Neural cell (in vitro differentiated cells): ENCODE measurements at regions not wholly inside any gene's neighbourhood (a gene's known extent, or its start where the extent isn't known, plus 50 kb on each side); places are given as distances from the start of the nearest gene placed in this dataset.

Experiments
- H2AFZ ChIP-seq: fragments of 200-600, 300-800 bp; sonication (generic), shearing (Covaris generic); 2 replicates; pipeline ENCODE4 v1.6.0; 2014; ENCODE audit warnings: low read depth, mild to moderate bottlenecking, antibody characterized with exemption, low read length, moderate library complexity
- H3F3A ChIP-seq: fragments of 200-600 bp; shearing (Covaris generic); 2 replicates; pipeline ENCODE4 v1.6.1; 2016; ENCODE audit warnings: mild to moderate bottlenecking, moderate library complexity, mixed read lengths, antibody characterized with exemption, low read length; ENCODE audit not compliant: insufficient read depth, poor library complexity, severe bottlenecking
- H3K27ac ChIP-seq: fragments of 200-600, 300-800 bp; sonication (generic), shearing (Covaris generic); 2 replicates; pipeline ENCODE4 v1.5.1; 2014; ENCODE audit warnings: mild to moderate bottlenecking, low read length, moderate library complexity
- H3K27me3 ChIP-seq: fragments of 300-800, 200-600 bp; sonication (generic), shearing (Covaris generic); 2 replicates; pipeline ENCODE4 v1.6.0; 2014; ENCODE audit warnings: mild to moderate bottlenecking, low read depth, low read length, moderate library complexity; ENCODE audit not compliant: insufficient read depth
- H3K36me3 ChIP-seq: fragments of 300-800, 200-600 bp; sonication (generic), shearing (Covaris generic); 2 replicates; pipeline ENCODE4 v1.5.1; 2014; ENCODE audit warnings: mild to moderate bottlenecking, antibody characterized with exemption, low read length, moderate library complexity; ENCODE audit not compliant: insufficient read depth
- H3K4me2 ChIP-seq: fragments of 300-800, 200-600 bp; sonication (generic), shearing (Covaris generic); 2 replicates; pipeline ENCODE4 v1.6.0; 2014; ENCODE audit warnings: mild to moderate bottlenecking, low read length
- H3K4me3 ChIP-seq: fragments of 300-800, 200-600 bp; sonication (generic), shearing (Covaris generic); 2 replicates; pipeline ENCODE4 v1.5.1; 2014; ENCODE audit warnings: mild to moderate bottlenecking, low read length, moderate library complexity
- H3K79me2 ChIP-seq: fragments of 200-600 bp; shearing (Covaris generic); replicated peaks from 2 replicates; pipeline ENCODE4 v1.6.0; 2014; ENCODE audit warnings: mild to moderate bottlenecking, low read length, moderate library complexity; ENCODE audit not compliant: insufficient read depth
- H3K9ac ChIP-seq: fragments of 300-800, 200-600 bp; sonication (generic), shearing (Covaris generic); 2 replicates; pipeline ENCODE4 v1.6.1; 2016; ENCODE audit warnings: mild to moderate bottlenecking, low read length, mixed read lengths
- H3K9me2 ChIP-seq: fragments of 200-600 bp; shearing (Covaris generic); 2 replicates; pipeline ENCODE4 v1.6.1; 2016; ENCODE audit warnings: mild to moderate bottlenecking, low read length, mixed read lengths; ENCODE audit not compliant: insufficient read depth
- H3K9me3 ChIP-seq: fragments of 200-600, 300-800 bp; sonication (generic), shearing (Covaris generic); 2 replicates; pipeline ENCODE4 v1.6.1; 2016; ENCODE audit warnings: mild to moderate bottlenecking, mixed run types, low read length, moderate library complexity, mixed read lengths
- H4K20me1 ChIP-seq: fragments of 200-600 bp; shearing (Covaris generic); 2 replicates; pipeline ENCODE4 v1.6.1; 2016; ENCODE audit warnings: mild to moderate bottlenecking, mixed run types; ENCODE audit not compliant: insufficient read depth
- EP300 ChIP-seq: fragments of 450-650 bp; conservative IDR thresholded peaks from 2 replicates; pipeline ENCODE4 v1.6.1; 2014; ENCODE audit warnings: antibody characterized with exemption, mild to moderate bottlenecking, moderate library complexity; ENCODE audit not compliant: poor library complexity, severe bottlenecking
- EZH2 ChIP-seq: fragments of 200-600, 300-800 bp; shearing (Covaris generic), sonication (generic); IDR thresholded peaks from 2 replicates; pipeline ENCODE4 v1.6.1; 2014; ENCODE audit warnings: antibody characterized with exemption, low read length, borderline replicate concordance, mild to moderate bottlenecking; ENCODE audit not compliant: insufficient read depth, poor library complexity, severe bottlenecking
- MXI1 ChIP-seq: fragments of 450-650 bp; conservative IDR thresholded peaks from 2 replicates; pipeline ENCODE4 v1.6.1; 2014; ENCODE audit warnings: antibody characterized with exemption, mild to moderate bottlenecking; ENCODE audit not compliant: poor library complexity, severe bottlenecking
- POLR2AphosphoS5 ChIP-seq: IDR thresholded peaks from 2 replicates; pipeline ENCODE4 v1.6.1; 2012
- RAD21 ChIP-seq: fragments of 450-650 bp; conservative IDR thresholded peaks from 2 replicates; pipeline ENCODE4 v1.6.1; 2014; ENCODE audit warnings: antibody characterized with exemption, mild to moderate bottlenecking, moderate library complexity
- SMC3 ChIP-seq: fragments of 450-650 bp; conservative IDR thresholded peaks from 2 replicates; pipeline ENCODE4 v1.6.1; 2014; ENCODE audit warnings: antibody characterized with exemption, mild to moderate bottlenecking, moderate library complexity; ENCODE audit not compliant: poor library complexity
- TAF1 ChIP-seq: IDR thresholded peaks from 2 replicates; pipeline ENCODE4 v1.6.1; 2012; ENCODE audit warnings: low read depth
- TF ChIP-seq, protein P1 (sequence below): fragments of 450-650 bp; IDR thresholded peaks from 2 replicates; pipeline ENCODE4 v1.5.1; 2014; ENCODE audit warnings: antibody characterized with exemption, mild to moderate bottlenecking, moderate library complexity; ENCODE audit not compliant: poor library complexity, severe bottlenecking
- TF ChIP-seq, protein P2 (sequence below): IDR thresholded peaks from 2 replicates; pipeline ENCODE4 v1.6.1; 2012; ENCODE audit warnings: borderline replicate concordance

DNA sequence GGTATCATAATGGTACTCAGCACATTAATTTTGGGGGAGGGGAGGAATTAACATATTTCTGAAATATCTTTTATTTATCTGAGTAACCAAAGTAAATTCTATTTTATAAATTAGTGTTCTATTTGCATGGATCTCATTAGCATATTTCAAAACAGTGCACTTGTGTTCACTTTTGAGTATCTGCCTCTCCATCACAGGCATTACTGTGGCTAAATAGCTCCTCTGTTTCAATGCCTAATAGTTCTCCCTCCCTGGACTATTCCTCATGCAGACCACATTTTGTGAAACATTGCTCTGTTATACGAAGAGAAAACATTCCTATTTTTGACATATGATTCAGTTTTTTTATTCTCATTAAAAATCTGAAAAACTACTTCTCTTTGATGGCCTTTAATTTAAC lies 1127.8 kb downstream of the TUSC7 start:
- Histone ChIP-seq H3K9ac (no peak overlapping the region), H3K27me3 (no peaks in the 10 kb centered on the region), H3F3A (no peaks in the 10 kb centered on the region), H2AFZ (no peak overlapping the region), H3K9me3 (no peaks in the 10 kb centered on the region), H3K4me2 (no peak overlapping the region), H3K4me3 (no peak overlapping the region), H3K9me2 (no peaks in the 10 kb centered on the region), H3K27ac (peak overlapping the region; percentile 53), H4K20me1 (no peaks in the 10 kb centered on the region), H3K36me3 (no peaks in the 10 kb centered on the region), H3K79me2 (no peaks in the 10 kb centered on the region)
- TF ChIP-seq EP300 (no peak), RAD21 (no peak), EZH2 (no peak)

DNA sequence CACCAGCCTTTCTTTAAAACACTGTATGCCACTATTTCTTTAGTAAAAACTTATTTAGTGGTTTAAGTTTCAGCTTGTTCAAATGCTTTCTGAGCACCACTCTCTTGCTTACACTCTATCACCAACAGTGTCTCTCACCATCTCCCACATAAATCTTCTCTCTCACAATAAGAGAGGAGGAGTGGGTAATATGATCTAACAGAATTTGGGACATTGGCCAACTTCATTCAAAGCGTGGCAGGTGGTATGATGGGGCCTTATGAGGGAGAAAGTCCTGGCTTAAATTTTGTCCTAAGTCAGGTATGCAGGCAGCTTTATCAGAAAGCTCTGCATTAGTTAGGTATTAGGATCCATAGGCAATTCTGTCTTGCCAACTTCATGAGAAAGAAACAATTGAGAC lies 1132.5 kb downstream of the TUSC7 start:
- Histone ChIP-seq H2AFZ (no peak overlapping the region), H3K27ac (no peak overlapping the region), H3K36me3 (no peaks in the 10 kb centered on the region), H3K9me3 (no peaks in the 10 kb centered on the region), H3K27me3 (no peaks in the 10 kb centered on the region), H4K20me1 (no peaks in the 10 kb centered on the region), H3K79me2 (no peaks in the 10 kb centered on the region), H3K9ac (no peak overlapping the region), H3K4me2 (no peak overlapping the region), H3K9me2 (no peaks in the 10 kb centered on the region), H3K4me3 (no peak overlapping the region), H3F3A (no peaks in the 10 kb centered on the region)
- TF ChIP-seq, protein P1, sequence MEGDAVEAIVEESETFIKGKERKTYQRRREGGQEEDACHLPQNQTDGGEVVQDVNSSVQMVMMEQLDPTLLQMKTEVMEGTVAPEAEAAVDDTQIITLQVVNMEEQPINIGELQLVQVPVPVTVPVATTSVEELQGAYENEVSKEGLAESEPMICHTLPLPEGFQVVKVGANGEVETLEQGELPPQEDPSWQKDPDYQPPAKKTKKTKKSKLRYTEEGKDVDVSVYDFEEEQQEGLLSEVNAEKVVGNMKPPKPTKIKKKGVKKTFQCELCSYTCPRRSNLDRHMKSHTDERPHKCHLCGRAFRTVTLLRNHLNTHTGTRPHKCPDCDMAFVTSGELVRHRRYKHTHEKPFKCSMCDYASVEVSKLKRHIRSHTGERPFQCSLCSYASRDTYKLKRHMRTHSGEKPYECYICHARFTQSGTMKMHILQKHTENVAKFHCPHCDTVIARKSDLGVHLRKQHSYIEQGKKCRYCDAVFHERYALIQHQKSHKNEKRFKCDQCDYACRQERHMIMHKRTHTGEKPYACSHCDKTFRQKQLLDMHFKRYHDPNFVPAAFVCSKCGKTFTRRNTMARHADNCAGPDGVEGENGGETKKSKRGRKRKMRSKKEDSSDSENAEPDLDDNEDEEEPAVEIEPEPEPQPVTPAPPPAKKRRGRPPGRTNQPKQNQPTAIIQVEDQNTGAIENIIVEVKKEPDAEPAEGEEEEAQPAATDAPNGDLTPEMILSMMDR = no peak
- TF ChIP-seq EP300 (no peak), EZH2 (no peak), MXI1 (no peak), SMC3 (no peak), RAD21 (no peak), POLR2AphosphoS5 (no peak), TAF1 (no peak)
- TF ChIP-seq, protein P2, sequence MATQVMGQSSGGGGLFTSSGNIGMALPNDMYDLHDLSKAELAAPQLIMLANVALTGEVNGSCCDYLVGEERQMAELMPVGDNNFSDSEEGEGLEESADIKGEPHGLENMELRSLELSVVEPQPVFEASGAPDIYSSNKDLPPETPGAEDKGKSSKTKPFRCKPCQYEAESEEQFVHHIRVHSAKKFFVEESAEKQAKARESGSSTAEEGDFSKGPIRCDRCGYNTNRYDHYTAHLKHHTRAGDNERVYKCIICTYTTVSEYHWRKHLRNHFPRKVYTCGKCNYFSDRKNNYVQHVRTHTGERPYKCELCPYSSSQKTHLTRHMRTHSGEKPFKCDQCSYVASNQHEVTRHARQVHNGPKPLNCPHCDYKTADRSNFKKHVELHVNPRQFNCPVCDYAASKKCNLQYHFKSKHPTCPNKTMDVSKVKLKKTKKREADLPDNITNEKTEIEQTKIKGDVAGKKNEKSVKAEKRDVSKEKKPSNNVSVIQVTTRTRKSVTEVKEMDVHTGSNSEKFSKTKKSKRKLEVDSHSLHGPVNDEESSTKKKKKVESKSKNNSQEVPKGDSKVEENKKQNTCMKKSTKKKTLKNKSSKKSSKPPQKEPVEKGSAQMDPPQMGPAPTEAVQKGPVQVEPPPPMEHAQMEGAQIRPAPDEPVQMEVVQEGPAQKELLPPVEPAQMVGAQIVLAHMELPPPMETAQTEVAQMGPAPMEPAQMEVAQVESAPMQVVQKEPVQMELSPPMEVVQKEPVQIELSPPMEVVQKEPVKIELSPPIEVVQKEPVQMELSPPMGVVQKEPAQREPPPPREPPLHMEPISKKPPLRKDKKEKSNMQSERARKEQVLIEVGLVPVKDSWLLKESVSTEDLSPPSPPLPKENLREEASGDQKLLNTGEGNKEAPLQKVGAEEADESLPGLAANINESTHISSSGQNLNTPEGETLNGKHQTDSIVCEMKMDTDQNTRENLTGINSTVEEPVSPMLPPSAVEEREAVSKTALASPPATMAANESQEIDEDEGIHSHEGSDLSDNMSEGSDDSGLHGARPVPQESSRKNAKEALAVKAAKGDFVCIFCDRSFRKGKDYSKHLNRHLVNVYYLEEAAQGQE = no peak

DNA sequence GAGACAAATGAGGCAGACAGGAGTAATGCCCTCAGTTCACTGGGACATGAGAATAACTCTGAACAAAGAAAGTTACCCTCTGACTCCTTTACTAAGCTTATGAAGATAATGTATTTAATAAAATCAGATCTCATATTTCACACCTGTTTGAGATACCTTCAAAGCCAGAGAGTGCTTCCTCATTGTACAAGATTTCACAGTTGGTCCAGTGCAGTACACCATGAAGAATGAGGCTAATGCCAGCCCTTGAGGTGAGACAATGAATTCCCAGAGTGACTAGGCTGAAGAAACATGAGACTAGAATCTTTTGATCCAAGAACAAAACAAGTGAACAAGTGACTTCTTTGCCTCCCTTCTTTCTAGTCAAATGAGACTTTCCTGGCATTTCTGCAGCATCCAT lies 1133.8 kb downstream of the TUSC7 start:
- Histone ChIP-seq H3K4me2 (no peak overlapping the region), H3K9ac (no peak overlapping the region), H3K4me3 (no peak overlapping the region), H3K79me2 (no peaks in the 10 kb centered on the region), H3K9me2 (no peaks in the 10 kb centered on the region), H3K27me3 (no peaks in the 10 kb centered on the region), H3K9me3 (no peaks in the 10 kb centered on the region), H3K36me3 (no peaks in the 10 kb centered on the region), H4K20me1 (no peaks in the 10 kb centered on the region), H3F3A (no peaks in the 10 kb centered on the region), H2AFZ (no peak overlapping the region), H3K27ac (no peak overlapping the region)
- TF ChIP-seq TAF1 (no peak), EZH2 (no peak), RAD21 (no peak), POLR2AphosphoS5 (no peak), SMC3 (no peak), EP300 (no peak), MXI1 (no peak)
- TF ChIP-seq, protein P1 = no peak
- TF ChIP-seq, protein P2 = no peak
